ENCODE measurements at regions not wholly inside any gene's neighbourhood (a gene's known extent, or its start where the extent isn't known, plus 50 kb on each side); places are given as distances from the start of the nearest gene placed in this dataset.

- TF ChIP-seq CTCF (IDR thresholded peaks at IDR 0.05; ENCODE audit: insufficient read depth, missing control alignments), result peak; percentile 25
- FAIRE-seq, result no peak
Observed at GRCh38 chr1:38241594-38242334, 195.2 kb upstream of the POU3F1 start.

GRCh38 chr1:38240618-38241017, 194.0 kb upstream of the POU3F1 start:
- DNase-seq (ENCODE audit: insufficient read length, low spot score) (no peak), FAIRE-seq (no peak)

More at GRCh38 chr1:38241594-38242334, 195.2 kb upstream of the POU3F1 start:
- no peak for DNase-seq (ENCODE audit: insufficient read length, low spot score)

GRCh38 chr1:38239258-38239835, 192.8 kb upstream of the POU3F1 start:
- FAIRE-seq (no peak), DNase-seq (ENCODE audit: insufficient read length, low spot score) (no peak)
- TF ChIP-seq CTCF (IDR thresholded peaks at IDR 0.05; ENCODE audit: insufficient read depth, missing control alignments), result no peak

More at GRCh38 chr1:38240618-38241017, 194.0 kb upstream of the POU3F1 start:
- no peak for TF ChIP-seq CTCF (IDR thresholded peaks at IDR 0.05; ENCODE audit: insufficient read depth, missing control alignments)

- DNase-seq (ENCODE audit: insufficient read length, low spot score) (no peak), FAIRE-seq (no peak)
- no peak for TF ChIP-seq CTCF (IDR thresholded peaks at IDR 0.05; ENCODE audit: insufficient read depth, missing control alignments)
Observed at GRCh38 chr1:38238294-38238693, 191.7 kb upstream of the POU3F1 start.

- FAIRE-seq, result no peak
- DNase-seq (ENCODE audit: insufficient read length, low spot score), result no peak
- no peak for TF ChIP-seq CTCF (IDR thresholded peaks at IDR 0.05; ENCODE audit: insufficient read depth, missing control alignments)
Observed at GRCh38 chr1:38235705-38236104, 189.1 kb upstream of the POU3F1 start.

GRCh38 chr1:38231941-38232340, 185.3 kb upstream of the POU3F1 start:
- DNase-seq (ENCODE audit: insufficient read length, low spot score), result no peak
- TF ChIP-seq CTCF (IDR thresholded peaks at IDR 0.05; ENCODE audit: insufficient read depth, missing control alignments), result no peak
- no peak for FAIRE-seq

- DNase-seq (ENCODE audit: insufficient read length, low spot score) (no peak), FAIRE-seq (no peak)
- TF ChIP-seq CTCF (IDR thresholded peaks at IDR 0.05; ENCODE audit: insufficient read depth, missing control alignments), result no peak
Observed at GRCh38 chr1:38228718-38229117, 182.1 kb upstream of the POU3F1 start.

Data from D721Med (cell line).